Fibroblast of lung (primary cell): ENCODE measurements at regions not wholly inside any gene's neighbourhood (a gene's known extent, or its start where the extent isn't known, plus 50 kb on each side); places are given as distances from the start of the nearest gene placed in this dataset.

ENCODE experiments used
- EZH2 ChIP-seq: IDR thresholded peaks from 2 replicates; pipeline ENCODE4 v1.5.1; 2012; ENCODE audit warnings: low read length, control low read depth, mild to moderate bottlenecking; ENCODE audit errors: missing control alignments
- TF ChIP-seq, protein P1 (sequence below), 2 donors: IDR thresholded peaks in 1 of 2; conservative IDR thresholded peaks in 1 of 2; 1 replicate in 1 of 2; 2 replicates in 1 of 2; pipeline ENCODE4 v1.5.1; 2011 to 2012; ENCODE audit warnings: low read length in 2 of 2, control low read depth in 1 of 2, inconsistent platforms in 1 of 2, low read depth in 1 of 2, mild to moderate bottlenecking in 1 of 2

GRCh38 chr21:28298251-28298672 is 694.4 kb downstream of the LTN1 start:
- TF ChIP-seq, protein P1, sequence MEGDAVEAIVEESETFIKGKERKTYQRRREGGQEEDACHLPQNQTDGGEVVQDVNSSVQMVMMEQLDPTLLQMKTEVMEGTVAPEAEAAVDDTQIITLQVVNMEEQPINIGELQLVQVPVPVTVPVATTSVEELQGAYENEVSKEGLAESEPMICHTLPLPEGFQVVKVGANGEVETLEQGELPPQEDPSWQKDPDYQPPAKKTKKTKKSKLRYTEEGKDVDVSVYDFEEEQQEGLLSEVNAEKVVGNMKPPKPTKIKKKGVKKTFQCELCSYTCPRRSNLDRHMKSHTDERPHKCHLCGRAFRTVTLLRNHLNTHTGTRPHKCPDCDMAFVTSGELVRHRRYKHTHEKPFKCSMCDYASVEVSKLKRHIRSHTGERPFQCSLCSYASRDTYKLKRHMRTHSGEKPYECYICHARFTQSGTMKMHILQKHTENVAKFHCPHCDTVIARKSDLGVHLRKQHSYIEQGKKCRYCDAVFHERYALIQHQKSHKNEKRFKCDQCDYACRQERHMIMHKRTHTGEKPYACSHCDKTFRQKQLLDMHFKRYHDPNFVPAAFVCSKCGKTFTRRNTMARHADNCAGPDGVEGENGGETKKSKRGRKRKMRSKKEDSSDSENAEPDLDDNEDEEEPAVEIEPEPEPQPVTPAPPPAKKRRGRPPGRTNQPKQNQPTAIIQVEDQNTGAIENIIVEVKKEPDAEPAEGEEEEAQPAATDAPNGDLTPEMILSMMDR (conservative IDR thresholded peaks at IDR 0.05 in 1 of 2, IDR thresholded peaks at IDR 0.05 in 1 of 2; ENCODE audit: low read depth in 1 of 2, low read length in 2 of 2) = no peak
- TF ChIP-seq EZH2 = no peak
